Activated naive CD8-positive, alpha-beta T cell treated with anti-CD3 and anti-CD28 coated beads, Interleukin-2, amount 50 U/mL, for 24 hours (primary cell): ENCODE measurements at regions not wholly inside any gene's neighbourhood (a gene's known extent, or its start where the extent isn't known, plus 50 kb on each side); places are given as distances from the start of the nearest gene placed in this dataset.
"Not testable (repeated sequence)": the region's sequence is repeated elsewhere in the genome, so short reads cannot be mapped to it uniquely, and the experiment has no call there.

ENCODE experiments used
- ATAC-seq: fragments of 150-1000 bp; cut with Tn5 transposase; one replicate; pipeline ENCODE4 v1.10.0; 2021
- DNase-seq: peaks from one replicate; pipeline ENCODE4 v3.0.0; 2021
- H3K27ac Mint-ChIP-seq: one replicate; pipeline ENCODE4 v1.8.0; 2021; ENCODE audit warnings: mild to moderate bottlenecking, mixed read lengths
- H3K27me3 Mint-ChIP-seq: one replicate; pipeline ENCODE4 v1.8.0; 2021; ENCODE audit warnings: mixed read lengths
- H3K36me3 Mint-ChIP-seq: one replicate; pipeline ENCODE4 v1.8.0; 2021; ENCODE audit warnings: low read depth, mixed read lengths
- H3K4me1 Mint-ChIP-seq: one replicate; pipeline ENCODE4 v1.8.0; 2021; ENCODE audit warnings: mixed read lengths
- H3K4me3 Mint-ChIP-seq: one replicate; pipeline ENCODE4 v1.8.0; 2021; ENCODE audit warnings: mild to moderate bottlenecking, moderate library complexity, mixed read lengths
- H3K9me3 Mint-ChIP-seq: one replicate; pipeline ENCODE4 v1.8.0; 2021; ENCODE audit warnings: mixed read lengths

GRCh38 chr7:1351881-1352625 is 107.2 kb downstream of the MICALL2 start:
- no peaks in the 10 kb centered on the region for H3K36me3 Mint-ChIP-seq
- no peak for DNase-seq
- no peak overlapping the region for H3K4me3 Mint-ChIP-seq
- H3K27ac Mint-ChIP-seq: no peak overlapping the region
- H3K27me3 Mint-ChIP-seq: peaks cover 7% of the 10 kb centered on the region
- H3K9me3 Mint-ChIP-seq: no peaks in the 10 kb centered on the region
- no peaks in the 10 kb centered on the region for H3K4me1 Mint-ChIP-seq
- no peak for ATAC-seq

GRCh38 chr7:1352656-1353271 is 106.5 kb downstream of the MICALL2 start:
- Mint-ChIP-seq H3K27me3 (peaks cover 5% of the 10 kb centered on the region), H3K36me3 (no peaks in the 10 kb centered on the region), H3K9me3 (no peaks in the 10 kb centered on the region), H3K4me1 (no peaks in the 10 kb centered on the region), H3K4me3 (no peak overlapping the region), H3K27ac (no peak overlapping the region)
- no peak for DNase-seq
- ATAC-seq: no peak

GRCh38 chr7:1354661-1355567 is 104.4 kb downstream of the MICALL2 start:
- no peak overlapping the region for H3K27ac Mint-ChIP-seq
- H3K4me3 Mint-ChIP-seq: no peak overlapping the region
- peaks cover 4% of the 10 kb centered on the region for H3K27me3 Mint-ChIP-seq
- H3K36me3 Mint-ChIP-seq: no peaks in the 10 kb centered on the region
- H3K9me3 Mint-ChIP-seq: no peaks in the 10 kb centered on the region
- ATAC-seq (no peak), DNase-seq (no peak)
- H3K4me1 Mint-ChIP-seq: no peaks in the 10 kb centered on the region

- DNase-seq (no peak), ATAC-seq (no peak)
- H3K36me3 Mint-ChIP-seq: no peaks in the 10 kb centered on the region
- H3K27me3 Mint-ChIP-seq: peaks cover 4% of the 10 kb centered on the region
- no peaks in the 10 kb centered on the region for H3K4me1 Mint-ChIP-seq
- no peak overlapping the region for H3K27ac Mint-ChIP-seq
- H3K9me3 Mint-ChIP-seq: no peaks in the 10 kb centered on the region
- H3K4me3 Mint-ChIP-seq: no peak overlapping the region
Observed at GRCh38 chr7:1355568-1356340, 103.5 kb downstream of the MICALL2 start.

GRCh38 chr7:1356853-1357252 is 102.4 kb downstream of the MICALL2 start:
- not testable (repeated sequence) for H3K9me3 Mint-ChIP-seq, DNase-seq, H3K36me3 Mint-ChIP-seq, H3K4me3 Mint-ChIP-seq, H3K27ac Mint-ChIP-seq, ATAC-seq, H3K27me3 Mint-ChIP-seq, H3K4me1 Mint-ChIP-seq

- not testable (repeated sequence) for H3K9me3 Mint-ChIP-seq, H3K27ac Mint-ChIP-seq, H3K4me1 Mint-ChIP-seq, DNase-seq, H3K4me3 Mint-ChIP-seq, ATAC-seq, H3K27me3 Mint-ChIP-seq, H3K36me3 Mint-ChIP-seq
Observed at GRCh38 chr7:1357260-1357600, 102.0 kb downstream of the MICALL2 start.

- H3K27me3 Mint-ChIP-seq: peaks cover 4% of the 10 kb centered on the region
- no peaks in the 10 kb centered on the region for H3K9me3 Mint-ChIP-seq
- ATAC-seq (peak; percentile 25), DNase-seq (peak; percentile 21)
- no peaks in the 10 kb centered on the region for H3K4me1 Mint-ChIP-seq
- no peaks in the 10 kb centered on the region for H3K36me3 Mint-ChIP-seq
- H3K27ac Mint-ChIP-seq: no peak overlapping the region
- H3K4me3 Mint-ChIP-seq: no peak overlapping the region
Observed at GRCh38 chr7:1357601-1358271, 101.5 kb downstream of the MICALL2 start.

- Mint-ChIP-seq H3K27me3 (peaks cover 4% of the 10 kb centered on the region), H3K4me3 (no peak overlapping the region), H3K4me1 (no peaks in the 10 kb centered on the region), H3K9me3 (no peaks in the 10 kb centered on the region), H3K27ac (no peak overlapping the region), H3K36me3 (no peaks in the 10 kb centered on the region)
- ATAC-seq: no peak
- DNase-seq: no peak
Observed at GRCh38 chr7:1358376-1359050, 100.8 kb downstream of the MICALL2 start.

GRCh38 chr7:1359051-1359400 is 100.2 kb downstream of the MICALL2 start:
- no peaks in the 10 kb centered on the region for H3K4me1 Mint-ChIP-seq
- ATAC-seq (no peak), DNase-seq (no peak)
- no peak overlapping the region for H3K27ac Mint-ChIP-seq
- H3K9me3 Mint-ChIP-seq: no peaks in the 10 kb centered on the region
- H3K4me3 Mint-ChIP-seq: no peak overlapping the region
- peaks cover 4% of the 10 kb centered on the region for H3K27me3 Mint-ChIP-seq
- no peaks in the 10 kb centered on the region for H3K36me3 Mint-ChIP-seq

- H3K36me3 Mint-ChIP-seq: no peaks in the 10 kb centered on the region
- H3K4me3 Mint-ChIP-seq: no peak overlapping the region
- H3K27me3 Mint-ChIP-seq: peaks cover 4% of the 10 kb centered on the region
- H3K27ac Mint-ChIP-seq: no peak overlapping the region
- no peaks in the 10 kb centered on the region for H3K9me3 Mint-ChIP-seq
- H3K4me1 Mint-ChIP-seq: no peaks in the 10 kb centered on the region
- DNase-seq: no peak
- ATAC-seq: no peak
Observed at GRCh38 chr7:1359681-1360485, 99.4 kb downstream of the MICALL2 start.

GRCh38 chr7:1360521-1360971 is 98.7 kb downstream of the MICALL2 start:
- no peak overlapping the region for H3K27ac Mint-ChIP-seq
- no peak for ATAC-seq
- H3K4me3 Mint-ChIP-seq: no peak overlapping the region

GRCh38 chr7:1361016-1361755 is 98.1 kb downstream of the MICALL2 start:
- H3K4me3 Mint-ChIP-seq: no peak overlapping the region
- DNase-seq: no peak
- no peaks in the 10 kb centered on the region for H3K36me3 Mint-ChIP-seq
- peaks cover 4% of the 10 kb centered on the region for H3K9me3 Mint-ChIP-seq
- no peaks in the 10 kb centered on the region for H3K4me1 Mint-ChIP-seq
- no peak overlapping the region for H3K27ac Mint-ChIP-seq
- ATAC-seq: no peak
- H3K27me3 Mint-ChIP-seq: peaks cover 4% of the 10 kb centered on the region

More at GRCh38 chr7:1360521-1360971, 98.7 kb downstream of the MICALL2 start:
- Mint-ChIP-seq H3K36me3 (no peaks in the 10 kb centered on the region), H3K27me3 (peaks cover 4% of the 10 kb centered on the region), H3K9me3 (no peaks in the 10 kb centered on the region), H3K4me1 (no peaks in the 10 kb centered on the region)
- no peak for DNase-seq
